ENCODE measurements at regions not wholly inside any gene's neighbourhood (a gene's known extent, or its start where the extent isn't known, plus 50 kb on each side); places are given as distances from the start of the nearest gene placed in this dataset.

DNA sequence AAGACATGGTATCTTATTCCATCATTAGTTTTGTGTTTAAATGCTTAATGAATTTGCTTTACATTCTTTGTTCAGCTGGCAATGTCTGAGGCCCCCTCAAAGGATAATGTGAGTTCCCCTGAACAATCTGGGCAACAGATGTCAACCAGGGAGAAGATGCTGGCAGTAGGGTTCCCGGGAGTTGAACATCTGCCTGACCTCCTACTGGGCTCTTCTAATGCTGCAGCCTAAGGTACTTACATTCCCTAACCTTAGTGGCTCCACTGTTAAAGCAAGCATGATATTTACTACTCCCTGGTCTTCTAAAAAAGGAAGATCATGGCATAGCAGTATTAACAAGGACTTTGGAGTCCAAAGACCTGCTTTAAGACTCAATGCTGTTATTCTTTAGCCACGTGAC, 574.9 kb upstream of the NR5A2 start:
- no peak overlapping the region for H3K27ac ChIP-seq
- TF ChIP-seq FOXP2 (optimal IDR thresholded peaks at IDR 0.05; ENCODE audit: control extremely low read depth, extremely low read length, insufficient read depth) (no peak), EZH2 (IDR thresholded peaks at IDR 0.05) (no peak), POLR2AphosphoS5 (IDR thresholded peaks at IDR 0.05; ENCODE audit: borderline replicate concordance, low read depth, low read length) (no peak)
- DNase-seq (ENCODE audit: low read depth, low spot score): no peak
- no peak overlapping the region for H3K9ac ChIP-seq (ENCODE audit: insufficient read length)
- 0 out of 2 replicates have a peak, but pooled peaks cover 3% of the 10 kb centered on the region for H3K36me3 ChIP-seq (ENCODE audit: insufficient read depth, low read length)
- no peaks in the 10 kb centered on the region for H3K9me3 ChIP-seq (ENCODE audit: low read depth, low read length)
- no peak overlapping the region for H3K4me3 ChIP-seq

- Histone ChIP-seq H3K9ac (ENCODE audit: insufficient read length) (no peak overlapping the region), H3K9me3 (ENCODE audit: low read depth, low read length) (no peaks in the 10 kb centered on the region; the same call in 1 of the 2 replicates), H3K27ac (no peak overlapping the region), H3K36me3 (ENCODE audit: insufficient read depth, low read length) (peaks cover 6% of the 10 kb centered on the region; the same call in 1 of the 2 replicates), H3K4me3 (no peak overlapping the region)
- no peak for DNase-seq (ENCODE audit: low read depth, low spot score)
- no peak for TF ChIP-seq FOXP2 (optimal IDR thresholded peaks at IDR 0.05; ENCODE audit: control extremely low read depth, extremely low read length, insufficient read depth)
Measured at GRCh38 chr1:199453723-199454122, 573.8 kb upstream of the NR5A2 start.

DNA sequence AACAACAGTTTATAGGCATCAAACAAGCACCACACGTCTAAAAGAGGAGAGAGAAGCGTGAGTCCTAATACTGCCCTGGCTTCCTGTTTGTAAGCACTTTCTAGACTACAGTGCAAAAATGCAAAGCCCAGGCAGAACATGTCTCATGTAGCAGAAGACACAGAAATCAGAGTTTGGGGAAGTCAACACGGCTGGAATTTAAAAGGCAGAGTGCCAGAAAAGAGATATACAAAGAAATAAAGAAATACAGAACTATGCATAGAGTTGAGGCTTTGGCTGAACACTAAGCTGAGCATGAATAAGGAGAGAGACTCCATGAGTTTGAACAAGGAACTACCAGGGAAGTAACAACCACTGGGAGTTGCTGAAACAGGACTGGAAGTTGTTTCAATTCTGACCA, 566.6 kb upstream of the NR5A2 start:
- no peak for TF ChIP-seq POLR2AphosphoS5 (IDR thresholded peaks at IDR 0.05; ENCODE audit: borderline replicate concordance, low read depth, low read length)
- TF ChIP-seq EZH2 (IDR thresholded peaks at IDR 0.05): no peak
- no peak for TF ChIP-seq FOXP2 (optimal IDR thresholded peaks at IDR 0.05; ENCODE audit: control extremely low read depth, extremely low read length, insufficient read depth)
- peaks cover 15% of the 10 kb centered on the region for H3K36me3 ChIP-seq (ENCODE audit: insufficient read depth, low read length)
- no peak overlapping the region for H3K9ac ChIP-seq (ENCODE audit: insufficient read length)
- DNase-seq (ENCODE audit: low read depth, low spot score): no peak
- H3K9me3 ChIP-seq (ENCODE audit: low read depth, low read length): peaks cover 7% of the 10 kb centered on the region; the same call in 1 of the 2 replicates
- H3K27ac ChIP-seq: peak overlapping the region; percentile 69
- H3K4me3 ChIP-seq: no peak overlapping the region

- peak; percentile 85 for DNase-seq (ENCODE audit: low read depth, low spot score)
- Histone ChIP-seq H3K4me3 (no peak overlapping the region), H3K9me3 (ENCODE audit: low read depth, low read length) (peaks cover 7% of the 10 kb centered on the region; the same call in 1 of the 2 replicates), H3K36me3 (ENCODE audit: insufficient read depth, low read length) (peaks cover 9% of the 10 kb centered on the region; the same call in 1 of the 2 replicates), H3K27ac (peak overlapping the region; percentile 74), H3K9ac (ENCODE audit: insufficient read length) (no peak overlapping the region)
- TF ChIP-seq FOXP2 (optimal IDR thresholded peaks at IDR 0.05; ENCODE audit: control extremely low read depth, extremely low read length, insufficient read depth) (peak; percentile 11), EZH2 (IDR thresholded peaks at IDR 0.05) (no peak)
Measured at GRCh38 chr1:199463521-199464127, 563.9 kb upstream of the NR5A2 start.

DNA sequence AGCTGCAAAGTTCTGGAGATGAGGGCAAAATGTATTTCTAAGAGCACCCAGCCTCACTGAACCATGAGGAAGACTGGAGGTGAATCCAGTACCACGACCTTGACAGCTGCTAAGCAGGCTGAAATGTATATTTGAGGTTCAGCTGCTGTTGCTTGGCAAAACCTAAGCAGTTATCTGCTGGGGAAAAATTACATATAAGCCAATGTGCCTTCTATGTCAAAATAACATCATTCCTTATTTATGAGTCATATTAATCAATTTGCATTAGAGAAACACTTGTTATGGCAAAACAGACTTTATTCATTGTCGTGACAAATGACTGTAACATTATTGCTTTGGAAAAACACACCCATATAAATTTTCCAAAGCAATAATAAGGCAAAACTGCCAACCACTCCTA, 560.5 kb upstream of the NR5A2 start:
- peaks cover 1% of the 10 kb centered on the region; the same call in 1 of the 2 replicates for H3K36me3 ChIP-seq (ENCODE audit: insufficient read depth, low read length)
- no peaks in the 10 kb centered on the region for H3K9me3 ChIP-seq (ENCODE audit: low read depth, low read length)
- no peak overlapping the region for H3K9ac ChIP-seq (ENCODE audit: insufficient read length)
- TF ChIP-seq POLR2AphosphoS5 (IDR thresholded peaks at IDR 0.05; ENCODE audit: borderline replicate concordance, low read depth, low read length): no peak
- no peak for TF ChIP-seq EZH2 (IDR thresholded peaks at IDR 0.05)
- no peak for TF ChIP-seq FOXP2 (optimal IDR thresholded peaks at IDR 0.05; ENCODE audit: control extremely low read depth, extremely low read length, insufficient read depth)
- H3K4me3 ChIP-seq: no peak overlapping the region
- DNase-seq (ENCODE audit: low read depth, low spot score): no peak
- peak overlapping the region; percentile 84 for H3K27ac ChIP-seq

DNA sequence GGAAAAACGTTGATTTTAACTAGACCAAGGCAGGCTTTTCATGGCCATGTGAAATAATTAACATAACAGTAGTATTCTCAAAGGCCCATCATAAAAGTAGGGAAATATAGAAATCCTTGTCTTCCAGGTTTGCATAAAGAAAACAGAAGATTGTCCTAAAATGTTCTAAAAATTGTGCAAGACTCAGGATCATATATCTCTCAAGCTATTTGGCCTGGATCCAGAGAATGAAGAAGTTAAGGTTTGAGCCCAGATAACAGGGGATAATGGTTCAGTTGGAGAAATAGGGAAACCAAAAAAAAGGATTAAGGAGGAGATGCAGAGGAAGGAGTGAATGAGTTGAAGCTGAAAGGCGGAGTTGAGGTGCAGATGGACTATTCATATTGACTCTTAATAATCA, 555.5 kb upstream of the NR5A2 start:
- no peak for TF ChIP-seq EZH2 (IDR thresholded peaks at IDR 0.05)
- no peak for TF ChIP-seq FOXP2 (optimal IDR thresholded peaks at IDR 0.05; ENCODE audit: control extremely low read depth, extremely low read length, insufficient read depth)
- no peak for TF ChIP-seq POLR2AphosphoS5 (IDR thresholded peaks at IDR 0.05; ENCODE audit: borderline replicate concordance, low read depth, low read length)
- no peak overlapping the region for H3K4me3 ChIP-seq
- no peak overlapping the region for H3K9ac ChIP-seq (ENCODE audit: insufficient read length)
- 0 out of 2 replicates have a peak, but pooled peaks cover 5% of the 10 kb centered on the region for H3K36me3 ChIP-seq (ENCODE audit: insufficient read depth, low read length)
- DNase-seq (ENCODE audit: low read depth, low spot score): peak; percentile 78
- H3K9me3 ChIP-seq (ENCODE audit: low read depth, low read length): no peaks in the 10 kb centered on the region
- peak overlapping the region; percentile 90 for H3K27ac ChIP-seq

GRCh38 chr1:199472978-199473377, 554.5 kb upstream of the NR5A2 start:
- H3K9ac ChIP-seq (ENCODE audit: insufficient read length): no peak overlapping the region
- no peak overlapping the region for H3K4me3 ChIP-seq
- TF ChIP-seq FOXP2 (optimal IDR thresholded peaks at IDR 0.05; ENCODE audit: control extremely low read depth, extremely low read length, insufficient read depth) (no peak), EZH2 (IDR thresholded peaks at IDR 0.05) (no peak), POLR2AphosphoS5 (IDR thresholded peaks at IDR 0.05; ENCODE audit: borderline replicate concordance, low read depth, low read length) (no peak)
- 0 out of 2 replicates have a peak, but pooled peaks cover 5% of the 10 kb centered on the region for H3K36me3 ChIP-seq (ENCODE audit: insufficient read depth, low read length)
- H3K27ac ChIP-seq: peak overlapping the region; percentile 90
- DNase-seq (ENCODE audit: low read depth, low spot score): no peak
- H3K9me3 ChIP-seq (ENCODE audit: low read depth, low read length): no peaks in the 10 kb centered on the region

- H3K4me3 ChIP-seq: no peak overlapping the region
- no peak for DNase-seq (ENCODE audit: low read depth, low spot score)
- TF ChIP-seq EZH2 (IDR thresholded peaks at IDR 0.05) (no peak), FOXP2 (optimal IDR thresholded peaks at IDR 0.05; ENCODE audit: control extremely low read depth, extremely low read length, insufficient read depth) (no peak), POLR2AphosphoS5 (IDR thresholded peaks at IDR 0.05; ENCODE audit: borderline replicate concordance, low read depth, low read length) (no peak)
- no peak overlapping the region for H3K9ac ChIP-seq (ENCODE audit: insufficient read length)
- H3K27ac ChIP-seq: peak overlapping the region; percentile 71
- no peaks in the 10 kb centered on the region for H3K9me3 ChIP-seq (ENCODE audit: low read depth, low read length)
- H3K36me3 ChIP-seq (ENCODE audit: insufficient read depth, low read length): 0 out of 2 replicates have a peak, but pooled peaks cover 5% of the 10 kb centered on the region
Measured at GRCh38 chr1:199474738-199475137, 552.8 kb upstream of the NR5A2 start.

GRCh38 chr1:199482426-199482825, 545.1 kb upstream of the NR5A2 start:
- TF ChIP-seq FOXP2 (optimal IDR thresholded peaks at IDR 0.05; ENCODE audit: control extremely low read depth, extremely low read length, insufficient read depth) (no peak), POLR2AphosphoS5 (IDR thresholded peaks at IDR 0.05; ENCODE audit: borderline replicate concordance, low read depth, low read length) (no peak), EZH2 (IDR thresholded peaks at IDR 0.05) (no peak)
- Histone ChIP-seq H3K36me3 (ENCODE audit: insufficient read depth, low read length) (no peaks in the 10 kb centered on the region), H3K9me3 (ENCODE audit: low read depth, low read length) (0 out of 2 replicates have a peak, but pooled peaks cover 8% of the 10 kb centered on the region), H3K9ac (ENCODE audit: insufficient read length) (no peak overlapping the region), H3K27ac (no peak overlapping the region), H3K4me3 (no peak overlapping the region)
- DNase-seq (ENCODE audit: low read depth, low spot score): no peak

All from SK-N-MC (cell line).